DMS 273 (cell line): ENCODE measurements at regions not wholly inside any gene's neighbourhood (a gene's known extent, or its start where the extent isn't known, plus 50 kb on each side); places are given as distances from the start of the nearest gene placed in this dataset.
"Not testable (repeated sequence)": the region's sequence is repeated elsewhere in the genome, so short reads cannot be mapped to it uniquely, and the experiment has no call there.

ENCODE experiments used
- DNase-seq: peaks from one replicate; lab custom pipeline; 2025; ENCODE audit not compliant: unreplicated experiment; lab: John Stamatoyannopoulos, UW

- no peak for DNase-seq
These were observed 123.8 kb downstream of the TLR5 start for GRCh38 chr1:223019256-223019655.

- DNase-seq, result no peak
These were observed 122.3 kb downstream of the TLR5 start for GRCh38 chr1:223020770-223021169.

GRCh38 chr1:223022641-223023473 lies 120.2 kb downstream of the TLR5 start:
- peak; percentile 34 for DNase-seq

GRCh38 chr1:223023863-223024262 lies 119.2 kb downstream of the TLR5 start:
- DNase-seq, result no peak

GRCh38 chr1:223024486-223024885 lies 118.6 kb downstream of the TLR5 start:
- not testable (repeated sequence) for DNase-seq

GRCh38 chr1:223025190-223025734 lies 117.8 kb downstream of the TLR5 start:
- DNase-seq, result not testable (repeated sequence)

- not testable (repeated sequence) for DNase-seq
These were observed 116.4 kb downstream of the TLR5 start for GRCh38 chr1:223026639-223027038.

GRCh38 chr1:223029985-223030769 lies 112.9 kb downstream of the TLR5 start:
- DNase-seq, result no peak

- DNase-seq, result peak; percentile 13
These were observed 112.1 kb downstream of the TLR5 start for GRCh38 chr1:223030871-223031400.

GRCh38 chr1:223031733-223032601 lies 111.1 kb downstream of the TLR5 start:
- DNase-seq, result no peak

- DNase-seq, result no peak
These were observed 109.4 kb downstream of the TLR5 start for GRCh38 chr1:223033658-223034057.

- no peak for DNase-seq
These were observed 108.7 kb downstream of the TLR5 start for GRCh38 chr1:223034270-223034798.

- DNase-seq, result no peak
These were observed 107.1 kb downstream of the TLR5 start for GRCh38 chr1:223035724-223036478.

- DNase-seq, result no peak
These were observed 106.6 kb downstream of the TLR5 start for GRCh38 chr1:223036479-223036845.

- DNase-seq, result no peak
These were observed 105.2 kb downstream of the TLR5 start for GRCh38 chr1:223037845-223038244.

- no peak for DNase-seq
These were observed 104.6 kb downstream of the TLR5 start for GRCh38 chr1:223038288-223039006.

- DNase-seq, result no peak
These were observed 103.1 kb downstream of the TLR5 start for GRCh38 chr1:223039990-223040389.

- DNase-seq, result no peak
These were observed 101.6 kb downstream of the TLR5 start for GRCh38 chr1:223041481-223041880.
